Fibroblast of the aortic adventitia (primary cell): ENCODE measurements at regions not wholly inside any gene's neighbourhood (a gene's known extent, or its start where the extent isn't known, plus 50 kb on each side); places are given as distances from the start of the nearest gene placed in this dataset.

Source experiments
- DNase-seq: peaks from one replicate; pipeline ENCODE4 v3.0.0-alpha.2; 2010; ENCODE audit warnings: low read depth
- H3K4me3 ChIP-seq: 2 replicates; pipeline ENCODE4 v1.5.1; 2011; ENCODE audit warnings: low read depth, mild to moderate bottlenecking, control low read depth, low read length, moderate library complexity
- TF ChIP-seq, protein P1 (sequence below): IDR thresholded peaks from 2 replicates; pipeline ENCODE4 v1.5.1; 2011; ENCODE audit warnings: mild to moderate bottlenecking, low read length, control low read depth, inconsistent platforms; ENCODE audit not compliant: insufficient read depth

GRCh38 chr22:22741843-22742242 is 97.4 kb downstream of the GGTLC2 start:
- DNase-seq: no peak
- TF ChIP-seq, protein P1, sequence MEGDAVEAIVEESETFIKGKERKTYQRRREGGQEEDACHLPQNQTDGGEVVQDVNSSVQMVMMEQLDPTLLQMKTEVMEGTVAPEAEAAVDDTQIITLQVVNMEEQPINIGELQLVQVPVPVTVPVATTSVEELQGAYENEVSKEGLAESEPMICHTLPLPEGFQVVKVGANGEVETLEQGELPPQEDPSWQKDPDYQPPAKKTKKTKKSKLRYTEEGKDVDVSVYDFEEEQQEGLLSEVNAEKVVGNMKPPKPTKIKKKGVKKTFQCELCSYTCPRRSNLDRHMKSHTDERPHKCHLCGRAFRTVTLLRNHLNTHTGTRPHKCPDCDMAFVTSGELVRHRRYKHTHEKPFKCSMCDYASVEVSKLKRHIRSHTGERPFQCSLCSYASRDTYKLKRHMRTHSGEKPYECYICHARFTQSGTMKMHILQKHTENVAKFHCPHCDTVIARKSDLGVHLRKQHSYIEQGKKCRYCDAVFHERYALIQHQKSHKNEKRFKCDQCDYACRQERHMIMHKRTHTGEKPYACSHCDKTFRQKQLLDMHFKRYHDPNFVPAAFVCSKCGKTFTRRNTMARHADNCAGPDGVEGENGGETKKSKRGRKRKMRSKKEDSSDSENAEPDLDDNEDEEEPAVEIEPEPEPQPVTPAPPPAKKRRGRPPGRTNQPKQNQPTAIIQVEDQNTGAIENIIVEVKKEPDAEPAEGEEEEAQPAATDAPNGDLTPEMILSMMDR: no peak
- H3K4me3 ChIP-seq: no peak overlapping the region

DNA sequence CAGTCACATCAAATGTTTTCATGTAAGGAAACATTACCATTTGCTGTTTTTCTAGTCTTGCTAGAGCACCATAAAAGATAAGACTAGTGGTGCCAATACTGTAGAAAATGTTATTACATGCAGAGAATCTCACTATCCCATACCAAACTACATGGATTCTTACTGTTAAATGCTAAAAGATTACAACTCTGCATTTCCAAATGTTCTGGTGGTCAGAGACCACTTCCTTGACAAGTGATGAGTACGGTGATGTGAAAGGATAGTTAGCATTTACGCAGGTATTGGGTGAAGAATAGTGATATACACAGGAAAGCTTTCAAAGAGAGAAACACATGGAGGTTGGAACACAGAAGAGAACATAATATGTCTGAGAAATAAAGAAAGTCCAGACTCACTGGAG is 98.2 kb downstream of the GGTLC2 start:
- no peak for DNase-seq
- no peak overlapping the region for H3K4me3 ChIP-seq
- TF ChIP-seq, protein P1: no peak

- no peak for DNase-seq
- TF ChIP-seq, protein P1: no peak
- no peak overlapping the region for H3K4me3 ChIP-seq
Observed at GRCh38 chr22:22743128-22743760, 98.8 kb downstream of the GGTLC2 start.

DNA sequence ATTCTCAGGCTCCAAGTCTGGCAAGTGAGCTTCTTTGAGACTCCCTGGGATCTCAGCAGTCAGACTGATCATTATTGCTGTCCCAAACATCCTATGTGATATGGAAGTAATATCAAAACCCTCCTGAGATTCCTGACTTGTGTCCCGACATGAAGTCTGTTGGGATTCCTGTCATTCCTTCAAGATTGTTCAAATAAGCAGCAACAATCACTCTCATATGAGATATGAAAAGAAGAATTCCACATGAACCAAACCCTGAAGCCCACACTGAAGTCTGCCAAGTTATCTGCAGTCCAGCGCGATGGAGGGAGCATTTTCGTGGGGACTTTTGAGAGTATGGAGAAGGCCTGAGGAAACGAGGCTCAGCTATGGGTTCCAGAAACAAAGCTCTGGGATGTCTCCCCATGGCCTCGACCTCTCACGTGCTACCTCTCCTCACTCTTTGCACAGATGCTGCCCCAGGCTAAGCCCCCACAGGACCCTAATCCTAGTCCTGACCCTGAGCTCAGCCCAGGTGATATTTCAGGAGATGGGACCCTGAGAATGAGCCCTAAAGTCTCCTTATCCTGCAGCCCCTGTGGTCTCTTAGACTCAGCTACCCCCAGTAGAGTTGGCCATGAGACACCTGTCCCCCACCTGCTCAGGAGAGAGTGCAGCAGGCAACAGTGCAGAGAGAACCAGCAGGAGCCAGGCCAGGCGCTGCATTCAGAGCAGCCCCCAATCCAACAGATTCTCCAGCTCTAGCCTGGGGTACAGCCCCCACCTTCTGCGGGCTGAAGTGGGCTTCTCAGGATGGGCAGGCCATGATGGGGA is 100.2 kb downstream of the GGTLC2 start:
- DNase-seq: no peak
- no peak overlapping the region for H3K4me3 ChIP-seq
- TF ChIP-seq, protein P1: no peak

GRCh38 chr22:22745225-22746060 is 101.0 kb downstream of the GGTLC2 start:
- DNase-seq: peak; percentile 27
- TF ChIP-seq, protein P1: peak; percentile 85
- H3K4me3 ChIP-seq: no peak overlapping the region

GRCh38 chr22:22746061-22746962 is 101.9 kb downstream of the GGTLC2 start:
- TF ChIP-seq, protein P1: no peak
- H3K4me3 ChIP-seq: no peak overlapping the region
- DNase-seq: no peak
